OCI-LY3 (cell line): ENCODE measurements at regions not wholly inside any gene's neighbourhood (a gene's known extent, or its start where the extent isn't known, plus 50 kb on each side); places are given as distances from the start of the nearest gene placed in this dataset.
A peak's percentile ranks its signal among the peaks of the same experiment; 100 is the strongest.

Experiments
- H2AFZ ChIP-seq: fragments of 200-600, 300-600 bp; shearing (Covaris generic); 2 replicates; pipeline ENCODE4 v1.6.0; 2014; ENCODE audit warnings: antibody characterized with exemption, low read depth, low read length
- H3K27ac ChIP-seq: fragments of 200-600, 300-600 bp; sonication (generic); 2 replicates; pipeline ENCODE4 v1.5.1; 2014; ENCODE audit warnings: mild to moderate bottlenecking, low read length, moderate library complexity, mixed read lengths
- H3K27me3 ChIP-seq: fragments of 200-600, 300-600 bp; sonication (generic); 2 replicates; pipeline ENCODE4 v1.6.1; 2014; ENCODE audit warnings: low read depth, low read length, mixed read lengths
- H3K36me3 ChIP-seq: fragments of 200-600, 300-600 bp; sonication (generic); replicated peaks from 2 replicates; pipeline ENCODE3; 2014; ENCODE audit warnings: low read depth, low read length, mixed read lengths
- H3K4me1 ChIP-seq: fragments of 300-600, 200-600 bp; sonication (generic); 2 replicates; pipeline ENCODE4 v1.6.1; 2014; ENCODE audit warnings: low read length, mixed read lengths
- H3K4me2 ChIP-seq: fragments of 200-600, 300-600 bp; sonication (generic); 2 replicates; pipeline ENCODE4 v1.6.1; 2014; ENCODE audit warnings: low read length, mixed read lengths
- H3K4me3 ChIP-seq: fragments of 300-600, 200-600 bp; sonication (generic); 2 replicates; pipeline ENCODE4 v1.5.1; 2014; ENCODE audit warnings: antibody characterized with exemption, mild to moderate bottlenecking, low read length, moderate library complexity
- H3K79me2 ChIP-seq: fragments of 300-600, 200-600 bp; shearing (Covaris generic); 2 replicates; pipeline ENCODE4 v1.6.1; 2014; ENCODE audit warnings: mild to moderate bottlenecking, low read length, mixed read lengths
- H3K9ac ChIP-seq: fragments of 300-600, 200-600 bp; shearing (Covaris generic); 2 replicates; pipeline ENCODE4 v1.6.0; 2014; ENCODE audit warnings: mild to moderate bottlenecking, low read length, moderate library complexity
- H3K9me3 ChIP-seq: fragments of 200-600, 300-600 bp; shearing (Covaris generic); 2 replicates; pipeline ENCODE4 v1.6.1; 2014; ENCODE audit warnings: low read length, mixed read lengths; ENCODE audit not compliant: insufficient read depth
- H4K20me1 ChIP-seq: fragments of 200-600, 300-600 bp; sonication (generic); 2 replicates; pipeline ENCODE4 v1.6.1; 2016; ENCODE audit warnings: low read length, mixed read lengths; ENCODE audit not compliant: insufficient read depth
- CTCF ChIP-seq: fragments of 200-600, 300-600 bp; sonication (generic); IDR thresholded peaks from 2 replicates; pipeline ENCODE4 v1.5.1; 2014; ENCODE audit warnings: antibody characterized with exemption, low read length, low read depth
- EZH2phosphoT487 ChIP-seq: fragments of 200-600 bp; shearing (Covaris generic); IDR thresholded peaks from 2 replicates; pipeline ENCODE4 v1.6.1; 2018; ENCODE audit warnings: antibody characterized with exemption, mixed run types, low read depth

- H3K4me3 ChIP-seq = no peak overlapping the region
- H3K79me2 ChIP-seq = no peaks in the 10 kb centered on the region
- H4K20me1 ChIP-seq = no peaks in the 10 kb centered on the region
- no peak overlapping the region for H3K27ac ChIP-seq
- no peaks in the 10 kb centered on the region for H3K4me1 ChIP-seq
- no peaks in the 10 kb centered on the region for H3K9me3 ChIP-seq
- no peak overlapping the region for H3K9ac ChIP-seq
- H3K36me3 ChIP-seq = no peaks in the 10 kb centered on the region
- H2AFZ ChIP-seq = no peak overlapping the region
- no peaks in the 10 kb centered on the region for H3K27me3 ChIP-seq
- TF ChIP-seq CTCF = no peak
- TF ChIP-seq EZH2phosphoT487 = no peak
- no peak overlapping the region for H3K4me2 ChIP-seq
Measured at GRCh38 chr4:32560306-32560705, 1840.1 kb downstream of the PCDH7 start.

GRCh38 chr4:32562010-32562409 lies 1841.8 kb downstream of the PCDH7 start:
- Histone ChIP-seq H3K9ac (no peak overlapping the region), H3K27me3 (no peaks in the 10 kb centered on the region), H3K79me2 (no peaks in the 10 kb centered on the region), H3K4me1 (no peaks in the 10 kb centered on the region), H3K4me3 (no peak overlapping the region), H4K20me1 (no peaks in the 10 kb centered on the region), H2AFZ (no peak overlapping the region), H3K9me3 (no peaks in the 10 kb centered on the region), H3K36me3 (no peaks in the 10 kb centered on the region), H3K4me2 (no peak overlapping the region), H3K27ac (no peak overlapping the region)
- TF ChIP-seq EZH2phosphoT487 (no peak), CTCF (no peak)

GRCh38 chr4:32564626-32565025 lies 1844.5 kb downstream of the PCDH7 start:
- H3K9ac ChIP-seq = no peak overlapping the region
- H4K20me1 ChIP-seq = no peaks in the 10 kb centered on the region
- no peak overlapping the region for H3K27ac ChIP-seq
- no peaks in the 10 kb centered on the region for H3K27me3 ChIP-seq
- no peak overlapping the region for H2AFZ ChIP-seq
- no peaks in the 10 kb centered on the region for H3K36me3 ChIP-seq
- peaks cover 8% of the 10 kb centered on the region for H3K4me1 ChIP-seq
- H3K4me3 ChIP-seq = no peak overlapping the region
- no peak overlapping the region for H3K4me2 ChIP-seq
- no peak for TF ChIP-seq CTCF
- TF ChIP-seq EZH2phosphoT487 = no peak
- H3K79me2 ChIP-seq = no peaks in the 10 kb centered on the region
- H3K9me3 ChIP-seq = no peaks in the 10 kb centered on the region

- Histone ChIP-seq H3K4me1 (peaks cover 19% of the 10 kb centered on the region), H3K9me3 (no peaks in the 10 kb centered on the region), H4K20me1 (no peaks in the 10 kb centered on the region), H3K36me3 (no peaks in the 10 kb centered on the region), H3K4me2 (peak overlapping the region; percentile 45), H3K27me3 (no peaks in the 10 kb centered on the region), H3K27ac (peak overlapping the region; percentile 70), H2AFZ (0 out of 2 replicates have a peak overlapping the region, but pooled peaks have one; percentile 10), H3K79me2 (no peaks in the 10 kb centered on the region), H3K4me3 (no peak overlapping the region), H3K9ac (no peak overlapping the region; the same call in 1 of the 2 replicates)
- no peak for TF ChIP-seq CTCF
- no peak for TF ChIP-seq EZH2phosphoT487
Measured at GRCh38 chr4:32569861-32570260, 1849.7 kb downstream of the PCDH7 start.
